Activated naive CD4-positive, alpha-beta T cell treated with Interleukin-2 at 50 U/mL for 16 hours (primary cell): ENCODE measurements at regions not wholly inside any gene's neighbourhood (a gene's known extent, or its start where the extent isn't known, plus 50 kb on each side); places are given as distances from the start of the nearest gene placed in this dataset.

Experiments
- DNase-seq: peaks from one replicate; pipeline ENCODE4 v3.0.0-alpha.2; 2020

DNA sequence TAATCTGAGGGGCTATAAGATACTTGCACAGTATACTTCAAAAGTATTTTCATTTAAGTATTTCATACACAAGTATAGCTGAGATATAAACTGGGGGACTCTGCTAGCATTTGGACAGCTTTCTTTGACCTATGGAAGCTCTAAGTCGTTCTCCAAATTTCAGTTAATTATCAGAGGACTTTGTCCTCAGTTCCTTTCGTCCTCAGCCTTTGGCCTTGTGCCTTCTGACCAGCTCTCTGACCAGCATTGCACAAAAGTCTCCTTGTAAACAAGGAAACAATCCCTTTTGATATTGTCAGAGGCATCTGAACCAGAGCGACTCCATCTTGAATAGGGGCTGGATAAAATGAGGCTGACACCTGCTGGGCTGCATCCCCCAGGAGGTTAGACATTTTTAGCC is 464.0 kb upstream of the FAM241A start:
- no peak for DNase-seq

- DNase-seq: no peak
These were observed 463.5 kb upstream of the FAM241A start for GRCh38 chr4:111681751-111682150.

- no peak for DNase-seq
These were observed 460.0 kb upstream of the FAM241A start for GRCh38 chr4:111685205-111685604.

GRCh38 chr4:111689214-111689613 is 456.0 kb upstream of the FAM241A start:
- no peak for DNase-seq

GRCh38 chr4:111689731-111690130 is 455.5 kb upstream of the FAM241A start:
- DNase-seq: no peak

DNA sequence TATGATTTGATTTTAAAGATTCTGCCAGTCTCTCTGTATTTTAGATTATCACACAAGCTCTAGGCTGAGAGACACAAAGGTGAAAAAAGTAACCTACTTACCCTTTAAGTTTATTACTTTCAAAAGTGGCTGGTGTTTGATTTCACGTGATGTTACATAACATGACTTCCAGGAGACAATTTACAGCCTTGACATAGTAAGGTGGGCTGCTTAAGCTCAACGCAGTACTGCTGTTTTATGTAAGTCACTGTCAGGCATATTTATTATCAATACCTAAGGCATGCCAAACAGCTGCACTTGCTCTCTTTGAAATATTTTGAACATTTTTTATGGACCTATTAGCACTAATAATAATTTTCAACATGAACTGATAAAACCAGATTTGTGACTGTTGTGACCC is 451.5 kb upstream of the FAM241A start:
- no peak for DNase-seq

- no peak for DNase-seq
These were observed 449.6 kb upstream of the FAM241A start for GRCh38 chr4:111695677-111696076.

GRCh38 chr4:111696505-111696904 is 448.7 kb upstream of the FAM241A start:
- DNase-seq: no peak

DNA sequence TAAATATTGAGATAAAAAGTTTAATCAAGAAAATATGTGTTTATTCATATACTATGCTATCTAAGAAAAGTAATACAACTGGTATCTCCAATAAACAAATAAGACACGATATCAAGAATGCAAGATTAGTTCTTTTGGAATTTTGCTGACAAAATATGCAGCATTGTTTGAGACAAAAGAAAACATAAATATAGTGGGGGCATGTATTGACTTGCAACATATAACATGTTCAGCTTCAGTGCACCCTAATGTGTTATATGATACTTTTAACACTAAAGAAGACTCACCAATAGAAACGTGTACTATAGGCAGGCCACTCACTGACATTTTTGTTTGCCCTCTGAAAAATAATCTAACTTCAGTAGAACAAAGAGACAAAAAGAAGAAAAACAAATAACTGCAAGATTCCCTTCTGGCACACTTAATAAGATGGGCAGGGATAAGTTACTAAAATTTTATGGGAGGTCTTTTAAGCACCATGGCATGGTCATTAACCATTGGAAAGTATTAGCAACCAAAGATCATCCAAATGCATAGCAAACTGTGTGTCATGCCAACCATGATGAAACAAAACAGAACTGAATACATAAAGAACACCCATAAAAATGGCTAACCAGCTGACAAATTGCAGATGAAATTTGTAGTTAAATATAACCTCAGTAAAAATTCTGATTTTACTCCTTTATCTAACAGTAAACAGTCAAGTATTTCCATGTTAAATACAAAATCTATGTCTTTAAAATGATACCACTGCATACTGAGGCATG is 447.9 kb upstream of the FAM241A start:
- no peak for DNase-seq

DNA sequence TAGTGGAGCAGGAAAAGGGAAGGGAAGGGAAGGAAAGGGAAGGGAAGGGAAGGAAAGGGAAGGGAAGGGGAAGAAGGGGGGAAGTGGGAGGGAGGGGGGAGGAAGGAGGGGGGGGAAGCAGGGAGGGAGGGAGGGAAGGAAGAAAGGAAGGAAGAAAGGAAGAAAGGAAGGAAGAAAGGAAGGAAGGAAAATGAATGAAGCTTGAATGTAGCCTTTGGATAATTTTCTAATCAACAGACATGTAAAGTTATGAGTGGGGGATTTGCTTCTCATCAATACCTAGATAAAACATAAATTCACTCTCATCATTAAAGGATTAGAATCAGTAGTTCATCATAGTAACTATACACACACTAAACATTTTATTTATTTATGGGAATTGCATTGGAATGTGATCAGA is 446.9 kb upstream of the FAM241A start:
- no peak for DNase-seq

DNA sequence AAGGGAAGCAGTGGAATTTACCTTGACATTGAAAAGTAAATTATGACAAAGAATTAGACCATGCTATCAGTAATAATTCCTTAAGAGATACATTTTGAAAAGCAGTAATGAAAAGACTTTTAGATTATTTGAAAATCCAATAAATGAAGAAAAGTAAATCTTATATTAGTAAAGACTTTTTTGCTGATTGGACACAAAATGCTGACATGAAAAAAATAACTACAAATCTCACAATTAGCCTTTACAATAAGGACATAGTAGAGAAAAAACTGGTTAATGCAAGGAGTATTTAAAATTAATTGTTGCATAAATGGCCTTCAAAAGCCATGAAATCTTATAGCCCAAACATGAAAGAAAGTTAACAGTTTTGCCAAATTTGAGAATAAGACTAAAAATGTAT is 446.1 kb upstream of the FAM241A start:
- DNase-seq: no peak

DNA sequence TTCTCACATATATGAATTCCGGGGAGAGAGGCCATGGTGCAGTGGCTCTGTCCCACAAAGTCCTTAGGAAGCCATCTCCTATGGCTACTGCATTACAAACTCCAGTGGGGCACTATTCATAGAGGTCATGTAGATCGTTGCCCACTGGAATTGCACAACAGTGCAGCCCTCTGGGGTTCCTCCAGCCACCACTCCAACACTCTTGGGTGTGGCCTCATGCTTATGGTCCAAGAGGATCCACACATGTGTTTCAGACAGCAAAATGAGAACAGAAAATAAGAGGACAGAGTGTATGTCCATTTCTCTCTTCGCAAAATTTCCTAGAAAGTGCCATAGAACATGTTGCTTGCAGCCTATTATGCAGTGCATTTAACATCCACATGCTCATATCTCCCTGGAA is 444.2 kb upstream of the FAM241A start:
- DNase-seq: no peak

- no peak for DNase-seq
These were observed 437.8 kb upstream of the FAM241A start for GRCh38 chr4:111707491-111707890.

DNA sequence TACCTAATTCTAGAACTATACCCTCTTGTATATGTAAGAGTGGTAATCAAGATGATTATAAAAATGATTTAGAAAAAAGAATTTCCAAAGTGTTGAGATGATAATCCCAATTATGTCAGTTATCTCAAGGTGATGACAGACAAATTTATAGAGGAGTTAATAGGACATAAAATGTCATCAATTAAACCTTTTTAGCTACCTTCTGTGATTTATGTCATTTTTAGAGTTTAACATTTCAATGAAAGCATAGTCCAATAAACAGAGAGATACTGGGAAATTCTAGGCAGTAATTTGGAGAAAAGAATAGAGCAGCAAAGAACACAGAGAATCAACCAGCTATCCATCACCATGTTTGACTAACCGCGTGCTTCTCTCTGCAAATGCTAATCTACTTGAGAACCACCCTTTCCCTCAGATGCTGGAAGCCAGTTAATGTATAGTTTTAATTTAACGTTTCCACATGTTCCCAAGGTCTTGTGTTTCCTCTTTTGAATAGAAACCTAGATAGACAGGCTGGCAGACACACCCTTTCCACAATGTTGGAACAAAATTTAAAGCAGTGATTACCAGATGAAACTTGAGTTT is 433.1 kb upstream of the FAM241A start:
- DNase-seq: no peak

DNA sequence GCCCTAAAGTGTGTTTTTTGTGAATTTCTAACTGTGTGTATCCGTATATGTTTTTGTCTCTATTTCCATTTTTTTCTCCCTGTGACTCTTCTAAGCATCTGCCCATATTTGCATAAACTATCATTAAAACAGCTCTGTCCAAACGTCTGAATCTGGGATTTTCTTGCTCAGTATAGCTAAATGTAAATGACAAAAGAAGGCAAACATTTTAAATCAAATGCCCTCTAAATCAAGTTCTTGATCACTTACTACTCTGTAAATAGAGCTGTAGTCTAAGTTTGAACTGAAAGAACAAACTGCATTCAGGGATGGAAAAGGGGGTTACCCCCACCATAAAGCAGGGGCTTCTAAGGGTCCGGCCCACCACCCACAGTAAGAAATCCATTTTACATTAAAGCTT is 432.0 kb upstream of the FAM241A start:
- DNase-seq: no peak

DNA sequence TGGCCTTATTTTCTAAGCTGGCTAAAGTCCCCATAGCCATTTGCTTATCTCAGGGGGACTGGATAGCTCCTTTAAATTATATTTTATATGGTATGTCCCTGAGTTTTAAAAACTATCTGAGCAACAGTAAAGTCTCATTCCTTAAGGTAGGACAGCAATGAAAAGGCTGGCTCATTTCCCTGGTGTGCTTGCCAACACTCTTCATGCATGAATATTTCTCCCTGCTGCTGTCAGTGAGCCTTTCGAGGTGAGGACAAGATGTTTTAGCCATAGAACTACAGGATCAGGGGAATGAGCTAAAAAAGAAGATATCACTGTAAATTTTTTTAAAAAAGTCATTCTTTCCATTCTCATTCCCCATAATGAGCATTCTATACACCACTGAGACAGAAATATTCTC is 427.3 kb upstream of the FAM241A start:
- DNase-seq: no peak

DNA sequence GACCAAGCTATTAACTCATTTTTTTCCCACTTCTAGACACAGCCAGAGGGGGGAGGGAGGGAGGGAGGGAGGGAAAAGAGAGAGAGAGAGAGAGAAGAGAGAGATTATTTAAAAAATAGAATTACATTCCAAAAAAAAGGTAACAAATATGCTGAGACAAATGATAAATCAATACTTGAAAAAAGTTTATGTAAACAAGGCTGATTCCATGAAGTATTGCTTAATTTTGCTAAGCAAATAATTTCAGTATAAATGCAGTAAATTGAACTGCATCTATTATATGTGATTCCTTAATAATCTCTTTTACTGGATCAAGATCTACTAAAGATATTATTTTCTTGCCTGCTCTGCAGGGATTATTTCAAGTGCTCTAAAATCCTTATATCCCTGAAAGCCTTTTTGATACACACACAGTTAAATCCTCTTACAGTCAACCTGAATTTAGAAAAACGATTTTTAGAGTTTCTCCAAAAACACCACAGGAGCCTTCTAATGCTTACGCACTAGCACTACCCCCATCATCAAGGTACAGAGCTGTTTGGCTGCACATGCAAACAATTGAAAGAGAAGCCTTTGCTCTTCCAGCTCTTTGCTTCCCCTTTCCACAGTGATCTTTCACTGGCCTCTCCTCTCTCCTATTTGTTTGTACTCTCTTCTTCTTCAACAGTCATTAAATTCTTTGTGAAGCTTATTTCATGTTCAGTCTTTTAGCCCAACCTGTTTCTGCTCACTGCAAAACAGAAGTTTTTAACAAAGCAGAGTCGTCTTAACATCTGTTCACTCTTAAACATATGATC is 426.3 kb upstream of the FAM241A start:
- DNase-seq: no peak

DNA sequence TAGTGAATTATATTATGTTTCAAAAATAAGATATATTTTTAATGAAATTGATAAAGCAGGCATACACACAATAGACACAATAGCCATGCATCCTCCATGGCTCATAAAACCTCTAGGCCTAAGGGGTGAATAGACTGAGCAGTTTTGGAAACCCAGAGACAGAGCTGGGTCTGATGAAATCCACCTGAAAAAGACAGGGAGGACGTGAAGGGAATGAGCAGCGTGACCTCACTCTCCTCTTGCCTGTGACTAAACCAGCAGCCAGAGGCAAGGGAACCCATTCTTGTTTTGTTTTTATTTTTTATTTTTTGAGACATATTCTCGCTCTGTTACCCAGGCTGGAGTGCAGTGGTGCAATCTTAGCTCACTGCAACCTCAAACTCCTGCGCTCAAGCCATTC is 424.4 kb upstream of the FAM241A start:
- no peak for DNase-seq

GRCh38 chr4:111722213-111722720 is 423.0 kb upstream of the FAM241A start:
- no peak for DNase-seq

GRCh38 chr4:111736516-111736915 is 408.7 kb upstream of the FAM241A start:
- DNase-seq: no peak

GRCh38 chr4:111744847-111745246 is 400.4 kb upstream of the FAM241A start:
- DNase-seq: no peak

DNA sequence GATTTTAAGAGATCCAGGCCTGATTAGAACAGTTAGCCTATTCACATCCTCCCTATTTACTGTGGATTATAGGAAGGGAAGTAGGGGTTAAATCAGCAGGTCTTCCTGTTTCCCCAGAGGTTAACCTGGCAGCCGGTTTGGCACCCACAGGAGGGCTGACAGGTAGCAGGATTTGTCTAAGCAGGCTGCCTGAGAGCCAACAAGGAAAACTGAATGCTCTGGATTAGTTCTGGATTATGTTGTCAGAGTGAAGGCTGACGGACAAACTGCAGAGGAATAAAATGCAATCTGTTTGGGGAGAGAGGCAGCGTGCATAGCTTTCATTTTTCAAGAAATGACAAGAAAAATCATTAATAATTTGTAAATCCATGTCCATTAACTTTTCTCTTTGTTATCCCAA is 397.1 kb upstream of the FAM241A start:
- no peak for DNase-seq

GRCh38 chr4:111754003-111754402 is 391.3 kb upstream of the FAM241A start:
- DNase-seq: no peak

- no peak for DNase-seq
These were observed 389.7 kb upstream of the FAM241A start for GRCh38 chr4:111755571-111755970.
